ENCODE measurements at regions not wholly inside any gene's neighbourhood (a gene's known extent, or its start where the extent isn't known, plus 50 kb on each side); places are given as distances from the start of the nearest gene placed in this dataset.

- TF ChIP-seq CTCF (conservative IDR thresholded peaks at IDR 0.05; ENCODE audit: low read length): no peak
- no peak for TF ChIP-seq EZH2phosphoT487 (IDR thresholded peaks at IDR 0.05; ENCODE audit: borderline replicate concordance, low read depth, low read length)
These were observed 191.0 kb downstream of the ARL4C start for GRCh38 chr2:234305846-234306245.
